Right cardiac atrium (tissue), 5 donors: ENCODE measurements at regions not wholly inside any gene's neighbourhood (a gene's known extent, or its start where the extent isn't known, plus 50 kb on each side); places are given as distances from the start of the nearest gene placed in this dataset.

Experiments
- ATAC-seq, 2 donors: fragments of 200-7000 bp; cut with Tn5 transposase; one replicate each; pipeline versions ENCODE4 v1.8.0 to v1.9.1; 2020; ENCODE audit warnings: moderate library complexity in 2 of 2, mild to moderate bottlenecking in 1 of 2
- DNase-seq, 3 donors: peaks; one replicate each; pipeline ENCODE4 v3.0.0-alpha.2; 2020
- H3K27ac ChIP-seq: one replicate; pipeline ENCODE4 v1.5.1; 2013; ENCODE audit warnings: mild to moderate bottlenecking, low read length, control low read depth, moderate library complexity
- H3K27me3 ChIP-seq: one replicate; pipeline ENCODE4 v1.6.1; 2013; ENCODE audit not compliant: control insufficient read depth, insufficient read depth
- H3K4me1 ChIP-seq: one replicate; pipeline ENCODE4 v1.6.1; 2013; ENCODE audit warnings: low read length; ENCODE audit not compliant: control insufficient read depth, insufficient read depth
- H3K4me3 ChIP-seq: one replicate; pipeline ENCODE4 v1.5.1; 2013; ENCODE audit warnings: low read length, control low read depth
- H3K9me3 ChIP-seq: one replicate; pipeline ENCODE4 v1.6.1; 2013; ENCODE audit warnings: low read length; ENCODE audit not compliant: control insufficient read depth
- WGBS: extraction: QIAGEN DNeasy Blood & Tissue Kit; methylation state at CpG from one replicate; pipeline ENCODE4 v1.1.7; 2013; 5-methylcytosine and 5-hydroxymethylcytosine counted together
- intact Hi-C, 4 donors: fragments of 100-400 bp; cut with DNase I; formaldehyde crosslinking; loops; one replicate each; pipeline versions ENCODE4 v1.11.0 to v1.14.0; 2022 to 2023
- donor health status: healthy with polysubstance abuse.
- donor health status: DM: no; HTN: yes; CAD: no.
- donor health status: DM: no; HTN: no; CAD: no.
- donor health status: DM: no; HTN: yes; CAD: no; lungs with severe emphysema.
- donor health status: DM: yes; HTN: yes; CAD: no.

DNA sequence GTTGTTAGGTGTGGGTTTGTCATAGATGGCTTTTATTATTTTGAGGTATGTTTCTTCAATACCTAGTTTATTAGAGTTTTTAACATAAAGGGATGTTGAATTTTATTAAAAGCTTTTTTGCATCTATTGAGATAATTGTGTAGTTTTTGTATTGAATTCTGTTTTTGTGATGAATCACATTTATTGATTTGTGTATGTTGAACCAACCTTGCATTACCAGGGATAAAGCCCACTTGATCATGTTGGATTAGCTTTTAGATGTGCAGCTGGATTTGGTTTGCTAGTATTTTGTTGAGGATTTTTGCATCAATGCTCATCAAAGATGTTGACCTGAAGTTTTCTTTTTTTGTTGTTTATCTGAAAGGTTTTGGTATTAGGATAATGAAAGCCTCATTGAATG lies 328.2 kb downstream of the ADCYAP1 start:
- no peaks in the 10 kb centered on the region for H3K9me3 ChIP-seq

GRCh38 chr18:1240701-1241100 lies 336.0 kb downstream of the ADCYAP1 start:
- intact Hi-C loops, result no loop called here
- 71% methylated on average over 4 of the region's 4 CpGs for WGBS
- no peaks in the 10 kb centered on the region for H3K9me3 ChIP-seq

More for the DNA sequence above, 328.2 kb downstream of the ADCYAP1 start:
- Histone ChIP-seq H3K27ac (no peak overlapping the region), H3K27me3 (no peaks in the 10 kb centered on the region), H3K4me1 (no peaks in the 10 kb centered on the region), H3K4me3 (no peak overlapping the region)
- no peak for DNase-seq
- intact Hi-C loops, result no loop called here
- no peak for ATAC-seq

GRCh38 chr18:1244397-1245122 lies 339.9 kb downstream of the ADCYAP1 start:
- H3K4me1 ChIP-seq, result no peaks in the 10 kb centered on the region
- WGBS, result 66% methylated on average over 3 of the region's 3 CpGs
- H3K4me3 ChIP-seq, result no peak overlapping the region
- intact Hi-C loops, result no loop called here
- H3K27ac ChIP-seq, result no peak overlapping the region
- DNase-seq, result no peak
- H3K27me3 ChIP-seq, result no peaks in the 10 kb centered on the region
- ATAC-seq, result no peak
- no peaks in the 10 kb centered on the region for H3K9me3 ChIP-seq

More at GRCh38 chr18:1240701-1241100, 336.0 kb downstream of the ADCYAP1 start:
- H3K27me3 ChIP-seq, result no peaks in the 10 kb centered on the region
- no peaks in the 10 kb centered on the region for H3K4me1 ChIP-seq
- no peak overlapping the region for H3K27ac ChIP-seq
- H3K4me3 ChIP-seq, result no peak overlapping the region
- no peak for ATAC-seq
- DNase-seq, result no peak

DNA sequence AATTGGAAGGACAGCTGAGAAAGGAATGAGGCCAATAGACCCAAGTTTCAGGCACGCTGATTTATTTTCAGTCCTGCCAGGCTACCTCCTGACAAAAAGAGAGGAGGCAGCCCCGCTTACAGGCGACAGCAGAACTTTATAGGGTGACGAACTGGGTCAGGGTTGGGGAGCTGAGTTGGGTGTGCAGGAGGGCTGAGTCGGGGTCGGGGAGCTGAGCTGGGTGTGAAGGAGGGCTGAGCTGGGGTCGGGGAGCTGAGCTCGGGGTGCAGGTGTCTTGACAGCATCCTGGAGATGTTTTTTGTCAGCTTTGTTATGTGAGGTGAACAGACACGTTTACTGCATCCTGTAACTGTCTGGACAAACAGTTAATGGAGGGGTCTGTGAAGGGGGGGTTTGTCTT lies 342.2 kb downstream of the ADCYAP1 start:
- DNase-seq, result no peak
- intact Hi-C loops, result no loop called here
- ATAC-seq, result no peak
- WGBS, result 67% methylated on average over 9 of the region's 9 CpGs
- Histone ChIP-seq H3K4me1 (no peaks in the 10 kb centered on the region), H3K27ac (no peak overlapping the region), H3K4me3 (no peak overlapping the region), H3K9me3 (no peaks in the 10 kb centered on the region), H3K27me3 (no peaks in the 10 kb centered on the region)

DNA sequence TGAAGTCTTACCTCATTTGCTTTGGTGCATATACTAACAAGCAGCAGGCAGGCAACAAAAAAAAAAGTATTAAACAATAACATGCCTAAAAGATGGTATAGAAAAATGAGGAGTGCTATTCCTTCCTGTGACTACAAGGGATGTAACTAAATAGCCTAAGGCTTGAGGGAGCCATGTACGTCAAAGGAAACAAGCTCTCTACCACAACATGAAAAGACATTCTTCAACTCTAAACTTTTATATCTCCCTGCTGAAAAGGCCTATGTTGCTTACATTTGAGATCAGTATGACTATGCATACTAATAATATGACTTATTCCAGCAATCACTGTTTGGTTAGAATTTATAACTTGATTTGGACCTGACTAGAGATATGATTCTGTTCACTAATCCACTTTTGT lies 347.9 kb downstream of the ADCYAP1 start:
- Histone ChIP-seq H3K27ac (no peak overlapping the region), H3K4me3 (no peak overlapping the region), H3K27me3 (no peaks in the 10 kb centered on the region), H3K9me3 (no peaks in the 10 kb centered on the region), H3K4me1 (no peaks in the 10 kb centered on the region)
- no peak for DNase-seq
- intact Hi-C loops, result no loop called here
- 67% methylated on average over 1 of the region's 1 CpG for WGBS
- ATAC-seq, result no peak

- H3K27ac ChIP-seq, result no peak overlapping the region
- no peak overlapping the region for H3K4me3 ChIP-seq
- no peaks in the 10 kb centered on the region for H3K4me1 ChIP-seq
- DNase-seq, result no peak
- H3K27me3 ChIP-seq, result no peaks in the 10 kb centered on the region
- H3K9me3 ChIP-seq, result no peaks in the 10 kb centered on the region
- WGBS, result 48% methylated on average over 1 of the region's 1 CpG
- intact Hi-C loops, result no loop called here
- ATAC-seq, result no peak
Measured at GRCh38 chr18:1252936-1253335, 348.3 kb downstream of the ADCYAP1 start.

GRCh38 chr18:1253827-1254226 lies 349.2 kb downstream of the ADCYAP1 start:
- intact Hi-C loops, result no loop called here
- H3K27me3 ChIP-seq, result no peaks in the 10 kb centered on the region

GRCh38 chr18:1261054-1261453 lies 356.4 kb downstream of the ADCYAP1 start:
- ATAC-seq, result no peak
- Histone ChIP-seq H3K27ac (no peak overlapping the region), H3K9me3 (no peaks in the 10 kb centered on the region), H3K4me3 (no peak overlapping the region), H3K27me3 (no peaks in the 10 kb centered on the region), H3K4me1 (no peaks in the 10 kb centered on the region)
- 89% methylated on average over 3 of the region's 3 CpGs for WGBS
- no peak for DNase-seq
- intact Hi-C loops, result no loop called here

More at GRCh38 chr18:1253827-1254226, 349.2 kb downstream of the ADCYAP1 start:
- 62% methylated on average over 3 of the region's 3 CpGs for WGBS
- DNase-seq, result no peak
- Histone ChIP-seq H3K27ac (no peak overlapping the region), H3K4me1 (no peaks in the 10 kb centered on the region), H3K4me3 (no peak overlapping the region), H3K9me3 (no peaks in the 10 kb centered on the region)
- no peak for ATAC-seq

GRCh38 chr18:1267021-1267420 lies 362.4 kb downstream of the ADCYAP1 start:
- intact Hi-C loops, result no loop called here
- Histone ChIP-seq H3K27ac (no peak overlapping the region), H3K9me3 (no peaks in the 10 kb centered on the region), H3K4me1 (no peaks in the 10 kb centered on the region), H3K27me3 (no peaks in the 10 kb centered on the region), H3K4me3 (no peak overlapping the region)
- ATAC-seq, result no peak
- no peak for DNase-seq
- 59% methylated on average over 2 of the region's 2 CpGs for WGBS

GRCh38 chr18:1270081-1270480 lies 365.4 kb downstream of the ADCYAP1 start:
- Histone ChIP-seq H3K4me3 (no peak overlapping the region), H3K9me3 (no peaks in the 10 kb centered on the region), H3K27me3 (no peaks in the 10 kb centered on the region), H3K27ac (no peak overlapping the region), H3K4me1 (no peaks in the 10 kb centered on the region)
- intact Hi-C loops, result no loop called here
- DNase-seq, result no peak
- 63% methylated on average over 2 of the region's 2 CpGs for WGBS
- no peak for ATAC-seq

DNA sequence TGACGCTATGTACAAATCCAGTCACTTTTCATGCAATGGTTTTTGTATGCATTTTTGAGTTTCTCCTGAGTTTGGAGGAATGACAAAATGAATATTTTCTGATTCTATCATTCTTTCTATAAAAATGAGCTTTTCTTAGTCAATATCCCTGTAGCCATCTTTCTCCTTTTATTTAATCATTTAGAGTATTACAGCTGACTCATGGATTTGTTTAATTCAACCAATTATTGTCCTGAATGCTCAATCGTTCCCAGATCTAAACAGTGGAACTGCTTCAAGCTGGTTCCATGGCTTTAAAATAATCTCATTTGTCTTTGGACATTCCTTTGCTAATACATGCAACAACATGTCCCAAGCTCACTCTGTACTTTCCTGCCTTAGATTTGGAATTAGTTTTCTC lies 368.8 kb downstream of the ADCYAP1 start:
- ATAC-seq (no peak), DNase-seq (no peak)
- Histone ChIP-seq H3K4me1 (no peaks in the 10 kb centered on the region), H3K27ac (no peak overlapping the region), H3K4me3 (no peak overlapping the region), H3K9me3 (no peaks in the 10 kb centered on the region), H3K27me3 (no peaks in the 10 kb centered on the region)
- intact Hi-C loops, result no loop called here
- 69% methylated on average over 2 of the region's 2 CpGs for WGBS

DNA sequence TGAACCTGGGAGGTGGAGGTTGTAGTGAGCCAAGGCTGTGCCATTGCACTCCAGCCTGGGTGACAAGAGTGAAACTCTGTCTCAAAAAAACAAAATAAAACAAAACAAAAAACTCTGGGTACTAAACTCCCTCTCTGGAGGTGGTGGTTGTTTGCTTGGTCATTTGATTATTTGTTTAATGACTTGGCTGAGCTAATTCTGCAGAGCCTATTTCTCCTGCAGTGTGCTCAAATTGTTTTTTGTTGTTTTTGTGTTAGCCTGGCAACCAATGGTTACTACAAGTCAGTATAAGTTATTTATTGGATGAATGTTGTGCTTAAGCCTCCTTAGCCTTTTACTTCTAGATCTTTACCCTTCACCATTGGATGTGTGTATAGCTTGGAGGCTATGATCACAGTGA lies 387.5 kb downstream of the ADCYAP1 start:
- intact Hi-C loops, result no loop called here
- Histone ChIP-seq H3K4me1 (no peaks in the 10 kb centered on the region), H3K9me3 (no peaks in the 10 kb centered on the region), H3K4me3 (no peak overlapping the region), H3K27me3 (no peaks in the 10 kb centered on the region), H3K27ac (no peak overlapping the region)
- no peak for DNase-seq
- no peak for ATAC-seq
